ENCODE measurements at regions not wholly inside any gene's neighbourhood (a gene's known extent, or its start where the extent isn't known, plus 50 kb on each side); places are given as distances from the start of the nearest gene placed in this dataset.

GRCh38 chr2:64865073-64865830, 123.9 kb upstream of the SLC1A4 start:
- peak overlapping the region; percentile 84 for H3K27ac ChIP-seq (replicated peaks)
- intact Hi-C loops (cut with micrococcal nuclease): loop anchor here (5.0 to 10.0 kb wide), 4 partner anchors 130 to 533 kb away; partner anchors contain the start of gene AFTPH
- DNase-seq: peak; percentile 61
- H3K4me1 ChIP-seq: peaks cover 24% of the 10 kb centered on the region
- no peaks in the 10 kb centered on the region for H3K36me3 ChIP-seq
- peak overlapping the region; percentile 76 for H3K4me3 ChIP-seq
- TF ChIP-seq, protein P1, sequence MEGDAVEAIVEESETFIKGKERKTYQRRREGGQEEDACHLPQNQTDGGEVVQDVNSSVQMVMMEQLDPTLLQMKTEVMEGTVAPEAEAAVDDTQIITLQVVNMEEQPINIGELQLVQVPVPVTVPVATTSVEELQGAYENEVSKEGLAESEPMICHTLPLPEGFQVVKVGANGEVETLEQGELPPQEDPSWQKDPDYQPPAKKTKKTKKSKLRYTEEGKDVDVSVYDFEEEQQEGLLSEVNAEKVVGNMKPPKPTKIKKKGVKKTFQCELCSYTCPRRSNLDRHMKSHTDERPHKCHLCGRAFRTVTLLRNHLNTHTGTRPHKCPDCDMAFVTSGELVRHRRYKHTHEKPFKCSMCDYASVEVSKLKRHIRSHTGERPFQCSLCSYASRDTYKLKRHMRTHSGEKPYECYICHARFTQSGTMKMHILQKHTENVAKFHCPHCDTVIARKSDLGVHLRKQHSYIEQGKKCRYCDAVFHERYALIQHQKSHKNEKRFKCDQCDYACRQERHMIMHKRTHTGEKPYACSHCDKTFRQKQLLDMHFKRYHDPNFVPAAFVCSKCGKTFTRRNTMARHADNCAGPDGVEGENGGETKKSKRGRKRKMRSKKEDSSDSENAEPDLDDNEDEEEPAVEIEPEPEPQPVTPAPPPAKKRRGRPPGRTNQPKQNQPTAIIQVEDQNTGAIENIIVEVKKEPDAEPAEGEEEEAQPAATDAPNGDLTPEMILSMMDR (IDR thresholded peaks at IDR 0.05; ENCODE audit: borderline replicate concordance): peak; percentile 93
- H3K27me3 ChIP-seq (ENCODE audit: low read depth): peaks cover 6% of the 10 kb centered on the region
- no peaks in the 10 kb centered on the region for H3K9me3 ChIP-seq (replicated peaks)

DNA sequence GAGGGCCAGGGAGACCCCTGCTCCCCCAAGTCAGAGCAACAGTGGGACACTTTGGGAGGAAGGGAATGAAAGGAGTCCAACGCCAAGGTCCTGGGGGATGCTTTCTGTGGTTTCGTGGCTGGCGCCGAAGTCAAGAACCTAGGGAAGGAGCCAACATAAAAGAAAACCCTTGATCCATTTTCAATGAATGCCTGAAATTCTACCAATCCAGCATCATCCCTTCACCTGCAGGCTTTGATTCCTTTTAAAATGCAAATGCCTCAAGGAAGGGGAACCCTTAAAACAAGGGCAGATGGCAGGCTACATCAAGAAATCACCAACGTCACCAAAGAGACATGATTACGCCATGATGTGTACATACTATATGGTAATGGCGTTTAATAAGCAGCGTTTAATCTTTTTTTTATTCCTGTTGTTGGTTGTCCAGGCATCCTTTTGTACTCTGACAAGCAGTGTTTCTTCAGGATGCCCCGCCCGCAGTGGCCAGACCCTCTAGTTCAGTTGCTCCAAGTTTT, 123.3 kb upstream of the SLC1A4 start:
- H3K9me3 ChIP-seq (replicated peaks): no peaks in the 10 kb centered on the region
- peaks cover 6% of the 10 kb centered on the region for H3K27me3 ChIP-seq (ENCODE audit: low read depth)
- intact Hi-C loops (cut with micrococcal nuclease): loop anchor here (5.0 to 10.0 kb wide), 4 partner anchors 131 to 534 kb away; partner anchors contain the start of gene AFTPH
- peaks cover 22% of the 10 kb centered on the region for H3K4me1 ChIP-seq
- no peak overlapping the region for H3K27ac ChIP-seq (replicated peaks)
- TF ChIP-seq, protein P1 (IDR thresholded peaks at IDR 0.05; ENCODE audit: borderline replicate concordance): no peak
- peak overlapping the region; percentile 76 for H3K4me3 ChIP-seq
- DNase-seq: no peak
- no peaks in the 10 kb centered on the region for H3K36me3 ChIP-seq

DNA sequence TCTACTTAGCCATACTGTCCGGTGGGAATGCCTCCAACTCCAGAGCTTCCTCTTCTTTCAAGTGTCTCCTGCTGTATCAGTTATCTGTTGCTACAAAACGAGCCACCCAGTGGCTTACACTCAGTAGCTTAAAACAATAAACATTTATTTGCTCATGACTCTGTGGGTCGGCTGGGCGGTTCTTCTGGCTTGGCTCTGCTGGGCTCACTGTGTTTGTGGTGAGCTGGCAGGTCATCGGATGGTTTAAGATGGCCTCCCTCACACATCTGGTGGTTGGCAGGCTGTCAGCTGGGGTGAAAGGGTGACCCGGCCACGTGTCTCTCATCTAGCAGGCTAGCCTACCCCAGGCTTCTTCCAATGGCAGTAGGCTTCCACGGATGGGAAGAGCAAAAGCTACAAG, 122.4 kb upstream of the SLC1A4 start:
- no peak overlapping the region for H3K4me3 ChIP-seq
- intact Hi-C loops (cut with micrococcal nuclease): loop anchor here (5.0 to 10.0 kb wide), 4 partner anchors 132 to 534 kb away; partner anchors contain the start of gene AFTPH
- no peaks in the 10 kb centered on the region for H3K9me3 ChIP-seq (replicated peaks)
- H3K27me3 ChIP-seq (ENCODE audit: low read depth): peaks cover 6% of the 10 kb centered on the region
- H3K4me1 ChIP-seq: peaks cover 22% of the 10 kb centered on the region
- no peaks in the 10 kb centered on the region for H3K36me3 ChIP-seq
- no peak for DNase-seq
- TF ChIP-seq, protein P1 (IDR thresholded peaks at IDR 0.05; ENCODE audit: borderline replicate concordance): no peak
- H3K27ac ChIP-seq (replicated peaks): no peak overlapping the region

DNA sequence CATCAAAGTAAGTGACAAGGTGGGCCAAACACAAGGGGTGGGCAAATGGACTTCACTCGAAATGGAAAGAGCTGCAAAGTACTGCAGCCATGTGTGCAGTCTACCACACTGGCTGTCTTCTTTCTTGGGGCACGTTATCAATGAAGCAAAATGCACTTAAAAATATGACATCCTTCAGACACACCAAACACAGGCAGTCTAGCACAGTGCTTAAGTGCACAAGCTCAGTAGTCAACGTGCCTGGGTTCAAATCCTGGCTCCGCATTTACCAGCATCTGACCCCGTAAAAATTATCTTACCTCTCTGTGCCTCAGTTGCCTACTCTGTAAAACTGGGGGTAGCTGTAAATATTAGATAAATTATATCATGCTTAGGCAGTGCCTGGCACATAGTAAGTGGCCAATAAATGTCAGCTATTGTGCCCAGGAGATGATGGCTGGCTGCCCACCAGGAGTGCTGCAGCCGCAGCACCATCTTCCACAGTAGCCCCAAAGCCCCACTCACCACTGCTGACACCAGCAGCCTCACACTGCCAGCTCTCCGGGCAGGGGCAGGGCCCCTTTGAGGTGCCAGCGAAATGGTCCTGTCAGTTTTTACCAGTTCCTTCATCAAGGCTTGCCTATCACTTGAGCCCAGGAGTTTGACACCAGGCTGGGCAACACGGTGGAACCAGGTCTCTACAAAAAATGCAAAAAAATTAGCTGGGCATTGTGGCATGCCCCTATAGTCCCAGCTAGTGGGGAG, 121.8 kb upstream of the SLC1A4 start:
- Histone ChIP-seq H3K4me3 (no peak overlapping the region), H3K27me3 (ENCODE audit: low read depth) (peaks cover 6% of the 10 kb centered on the region), H3K9me3 (replicated peaks) (no peaks in the 10 kb centered on the region), H3K4me1 (peaks cover 22% of the 10 kb centered on the region), H3K27ac (replicated peaks) (no peak overlapping the region), H3K36me3 (no peaks in the 10 kb centered on the region)
- intact Hi-C loops (cut with micrococcal nuclease): loop anchor here (5.0 to 10.0 kb wide), 4 partner anchors 133 to 535 kb away; partner anchors contain the start of gene AFTPH
- no peak for DNase-seq
- TF ChIP-seq, protein P1 (IDR thresholded peaks at IDR 0.05; ENCODE audit: borderline replicate concordance): no peak

GRCh38 chr2:64869126-64869525, 120.1 kb upstream of the SLC1A4 start:
- Histone ChIP-seq H3K4me3 (no peak overlapping the region), H3K27me3 (ENCODE audit: low read depth) (peaks cover 6% of the 10 kb centered on the region), H3K9me3 (replicated peaks) (no peaks in the 10 kb centered on the region), H3K36me3 (no peaks in the 10 kb centered on the region), H3K4me1 (peaks cover 23% of the 10 kb centered on the region), H3K27ac (replicated peaks) (no peak overlapping the region)
- DNase-seq: no peak
- TF ChIP-seq, protein P1 (IDR thresholded peaks at IDR 0.05; ENCODE audit: borderline replicate concordance): no peak
- intact Hi-C loops (cut with micrococcal nuclease): loop anchor here (5.0 to 10.0 kb wide), 4 partner anchors 134 to 537 kb away; partner anchors contain the start of gene AFTPH
